ENCODE measurements at regions not wholly inside any gene's neighbourhood (a gene's known extent, or its start where the extent isn't known, plus 50 kb on each side); places are given as distances from the start of the nearest gene placed in this dataset.
A peak's percentile ranks its signal among the peaks of the same experiment; 100 is the strongest.

DNA sequence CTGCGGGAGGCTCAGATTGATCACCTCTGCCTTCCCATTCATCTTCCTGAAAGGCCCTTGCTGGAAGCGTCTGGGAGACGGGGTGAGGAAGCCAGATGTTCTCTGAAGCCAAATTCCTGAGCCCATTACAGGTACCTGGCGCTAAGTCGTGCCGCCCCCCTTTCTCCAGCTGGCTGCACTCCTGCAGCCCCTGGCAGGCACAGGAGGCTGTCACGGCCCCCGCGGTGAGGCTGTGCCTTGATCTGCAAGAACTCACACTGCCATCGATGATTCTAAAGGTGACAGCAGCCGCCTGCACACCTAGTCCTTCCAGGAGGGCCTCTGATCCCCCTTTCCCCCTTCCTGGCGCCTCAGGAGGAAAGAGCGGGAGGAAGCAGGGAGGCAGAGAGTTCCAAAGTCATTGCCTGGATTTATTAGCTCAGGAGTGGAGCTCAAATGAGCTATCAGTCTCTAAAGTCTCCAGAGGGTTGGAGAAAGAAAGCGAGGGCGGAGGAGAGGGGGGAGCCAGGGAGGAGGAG is 106.9 kb downstream of the RFLNA start:
- intact Hi-C loops (cut with micrococcal nuclease) (no loop called here), in situ Hi-C loops (cut with MboI; ENCODE audit: low sequenced_read_pairs) (no loop called here), dilution Hi-C loops (cut with HindIII; ENCODE audit: low sequenced_read_pairs, unreplicated experiment) (no loop called here)
- Histone ChIP-seq H3K4ac (ENCODE audit: low read depth, low read length) (no peak overlapping the region), H2BK5ac (ENCODE audit: low read depth, low read length, poor library complexity, severe bottlenecking) (no peak overlapping the region), H2AFZ (replicated peaks; ENCODE audit: low read length, poor library complexity) (no peak overlapping the region), H3K9ac (ENCODE audit: low read depth, low read length) (no peak overlapping the region), H3K36me3 (ENCODE audit: control insufficient read depth, insufficient read depth, low read length) (peaks cover 37% of the 10 kb centered on the region), H3K18ac (ENCODE audit: low read depth, low read length) (no peak overlapping the region), H3K79me1 (ENCODE audit: low read depth in 1 of 2, low read length in 2 of 2) (peaks cover 24 to 79% of the 10 kb centered on the region in 2 experiments; a peak in 3 of 4 replicates), H4K91ac (ENCODE audit: insufficient read depth, low read depth, low read length) (no peak overlapping the region), H4K20me1 (ENCODE audit: insufficient read depth, low read length) (peaks cover 36% of the 10 kb centered on the region), H3K27ac (ENCODE audit: insufficient read depth, low read length) (no peak overlapping the region), H3K27me3 (ENCODE audit: control insufficient read depth, insufficient read depth, low read length) (no peaks in the 10 kb centered on the region), H3K4me2 (ENCODE audit: low read depth, low read length) (no peak overlapping the region), H3K9me1 (ENCODE audit: insufficient read depth, low read length) (no peaks in the 10 kb centered on the region), H4K5ac (ENCODE audit: low read depth, low read length) (no peak overlapping the region), H2BK20ac (ENCODE audit: low read depth, low read length) (no peak overlapping the region), H3K23ac (ENCODE audit: low read depth, low read length) (no peak overlapping the region), H2BK120ac (ENCODE audit: low read depth, low read length) (no peak overlapping the region), H2AK9ac (replicated peaks; ENCODE audit: low read depth, low read length, poor library complexity) (peak overlapping the region; percentile 42), H2BK15ac (ENCODE audit: low read depth, low read length) (no peak overlapping the region), H3K56ac (ENCODE audit: extremely low read depth, insufficient read depth, low read length) (no peak overlapping the region), H3K4me3 (ENCODE audit: insufficient read depth, low read depth, low read length) (no peak overlapping the region), H4K8ac (ENCODE audit: low read depth in 2 of 2, low read length in 2 of 2) (no peak overlapping the region), H3K4me1 (ENCODE audit: control insufficient read depth, insufficient read depth, low read length) (no peaks in the 10 kb centered on the region), H2AK5ac (ENCODE audit: low read depth, low read length) (no peak overlapping the region), H3K14ac (replicated peaks; ENCODE audit: low read depth, low read length) (no peak overlapping the region), H3K9me3 (ENCODE audit: control insufficient read depth, insufficient read depth, low read length) (no peaks in the 10 kb centered on the region)
- CTCF ChIA-PET: interaction anchor here (0.8 to 1.0 kb wide), 2 partner anchors 22 to 363 kb away, joined by 3 to 4 read pairs; no protein-coding TSS in a partner anchor
- POLR2A ChIA-PET (ENCODE audit: unreplicated experiment): interaction anchor here (0.5 kb wide), 1 partner anchor 13 kb away, joined by 3 read pairs; no protein-coding TSS in a partner anchor
- TF ChIP-seq, protein P1, sequence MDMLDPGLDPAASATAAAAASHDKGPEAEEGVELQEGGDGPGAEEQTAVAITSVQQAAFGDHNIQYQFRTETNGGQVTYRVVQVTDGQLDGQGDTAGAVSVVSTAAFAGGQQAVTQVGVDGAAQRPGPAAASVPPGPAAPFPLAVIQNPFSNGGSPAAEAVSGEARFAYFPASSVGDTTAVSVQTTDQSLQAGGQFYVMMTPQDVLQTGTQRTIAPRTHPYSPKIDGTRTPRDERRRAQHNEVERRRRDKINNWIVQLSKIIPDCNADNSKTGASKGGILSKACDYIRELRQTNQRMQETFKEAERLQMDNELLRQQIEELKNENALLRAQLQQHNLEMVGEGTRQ (IDR thresholded peaks at IDR 0.05; ENCODE audit: low read depth, low read length): no peak
- no peak for TF ChIP-seq NFE2L2 (IDR thresholded peaks at IDR 0.05; ENCODE audit: low read depth, low read length)
- no peak for TF ChIP-seq CEBPB (IDR thresholded peaks at IDR 0.05; ENCODE audit: low read depth, low read length)
- TF ChIP-seq, protein P2, sequence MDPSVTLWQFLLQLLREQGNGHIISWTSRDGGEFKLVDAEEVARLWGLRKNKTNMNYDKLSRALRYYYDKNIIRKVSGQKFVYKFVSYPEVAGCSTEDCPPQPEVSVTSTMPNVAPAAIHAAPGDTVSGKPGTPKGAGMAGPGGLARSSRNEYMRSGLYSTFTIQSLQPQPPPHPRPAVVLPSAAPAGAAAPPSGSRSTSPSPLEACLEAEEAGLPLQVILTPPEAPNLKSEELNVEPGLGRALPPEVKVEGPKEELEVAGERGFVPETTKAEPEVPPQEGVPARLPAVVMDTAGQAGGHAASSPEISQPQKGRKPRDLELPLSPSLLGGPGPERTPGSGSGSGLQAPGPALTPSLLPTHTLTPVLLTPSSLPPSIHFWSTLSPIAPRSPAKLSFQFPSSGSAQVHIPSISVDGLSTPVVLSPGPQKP (IDR thresholded peaks at IDR 0.05; ENCODE audit: borderline replicate concordance, low read depth, low read length): no peak
- TF ChIP-seq RAD21 (IDR thresholded peaks at IDR 0.05; ENCODE audit: low read length): no peak
- TF ChIP-seq, protein P3, sequence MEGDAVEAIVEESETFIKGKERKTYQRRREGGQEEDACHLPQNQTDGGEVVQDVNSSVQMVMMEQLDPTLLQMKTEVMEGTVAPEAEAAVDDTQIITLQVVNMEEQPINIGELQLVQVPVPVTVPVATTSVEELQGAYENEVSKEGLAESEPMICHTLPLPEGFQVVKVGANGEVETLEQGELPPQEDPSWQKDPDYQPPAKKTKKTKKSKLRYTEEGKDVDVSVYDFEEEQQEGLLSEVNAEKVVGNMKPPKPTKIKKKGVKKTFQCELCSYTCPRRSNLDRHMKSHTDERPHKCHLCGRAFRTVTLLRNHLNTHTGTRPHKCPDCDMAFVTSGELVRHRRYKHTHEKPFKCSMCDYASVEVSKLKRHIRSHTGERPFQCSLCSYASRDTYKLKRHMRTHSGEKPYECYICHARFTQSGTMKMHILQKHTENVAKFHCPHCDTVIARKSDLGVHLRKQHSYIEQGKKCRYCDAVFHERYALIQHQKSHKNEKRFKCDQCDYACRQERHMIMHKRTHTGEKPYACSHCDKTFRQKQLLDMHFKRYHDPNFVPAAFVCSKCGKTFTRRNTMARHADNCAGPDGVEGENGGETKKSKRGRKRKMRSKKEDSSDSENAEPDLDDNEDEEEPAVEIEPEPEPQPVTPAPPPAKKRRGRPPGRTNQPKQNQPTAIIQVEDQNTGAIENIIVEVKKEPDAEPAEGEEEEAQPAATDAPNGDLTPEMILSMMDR (conservative IDR thresholded peaks at IDR 0.05; ENCODE audit: low read depth, low read length): no peak
- TF ChIP-seq POLR2A (IDR thresholded peaks at IDR 0.05; ENCODE audit: low read depth, low read length): no peak
- TF ChIP-seq FOS (IDR thresholded peaks at IDR 0.05; ENCODE audit: low read depth, low read length): no peak
- TF ChIP-seq CHD1 (IDR thresholded peaks at IDR 0.05; ENCODE audit: low read depth, low read length): no peak
- no peak for TF ChIP-seq MAFK (IDR thresholded peaks at IDR 0.05; ENCODE audit: low read depth, low read length)
- no peak for TF ChIP-seq RFX5 (IDR thresholded peaks at IDR 0.05; ENCODE audit: low read depth, low read length)
- TF ChIP-seq SMC3 (IDR thresholded peaks at IDR 0.05; ENCODE audit: low read depth, low read length): no peak
- TF ChIP-seq BHLHE40 (IDR thresholded peaks at IDR 0.05; ENCODE audit: low read depth, low read length): no peak
- no peak for TF ChIP-seq MXI1 (IDR thresholded peaks at IDR 0.05; ENCODE audit: borderline replicate concordance, low read depth, low read length)
- TF ChIP-seq MAZ (IDR thresholded peaks at IDR 0.05; ENCODE audit: borderline replicate concordance, low read depth, low read length): no peak
- TF ChIP-seq RCOR1 (IDR thresholded peaks at IDR 0.05; ENCODE audit: insufficient replicate concordance, low read length): no peak
- no peak for DNase-seq
- no TSS peak for BruUV-seq (replicated peaks)
- 72% methylated on average over 7 of the region's 15 CpGs; no CpG with 5 or more reads in 1 of the 2 experiments for WGBS, 2 experiments (ENCODE audit: extremely low coverage in 2 of 2, insufficient read length in 1 of 2)
- ATAC-seq (ENCODE audit: low read depth): no peak

All from IMR-90 (cell line).